IMR-90 (cell line): ENCODE measurements at regions not wholly inside any gene's neighbourhood (a gene's known extent, or its start where the extent isn't known, plus 50 kb on each side); places are given as distances from the start of the nearest gene placed in this dataset.

Source experiments
- ATAC-seq: fragments of 200-7000 bp; cut with Tn5 transposase; 2 replicates; pipeline ENCODE4 v1.9.1; 2020; ENCODE audit warnings: low read depth, mild to moderate bottlenecking, moderate library complexity
- BruUV-seq: library from RNA; stranded (reverse); fragments of 400-500 nt; replicated peaks from 2 replicates; lab custom pipeline; 2021; lab: Mats Ljungman, UMichigan
- CTCF ChIA-PET: fragments of 300-600 bp; formaldehyde crosslinking; extraction: SDS; loops from one replicate; lab custom pipeline; 2021; ENCODE audit warnings: antibody characterized with exemption; lab: Yijun Ruan, JAX
- POLR2A ChIA-PET: fragments of 300-600 bp; sonication (Branson Sonifier 250); formaldehyde crosslinking; loops from one replicate; lab custom pipeline; 2022; ENCODE audit warnings: antibody characterized with exemption; ENCODE audit not compliant: unreplicated experiment; lab: Charles Lee
- DNase-seq: peaks from one replicate; pipeline ENCODE4 v3.0.0; 2013
- H2AFZ ChIP-seq: replicated peaks from 2 replicates; pipeline ENCODE3; 2013; ENCODE audit warnings: low read length, mild to moderate bottlenecking; ENCODE audit not compliant: poor library complexity
- H2AK5ac ChIP-seq: 2 replicates; pipeline ENCODE4 v1.6.1; 2013; ENCODE audit warnings: low read depth, low read length, inconsistent platforms
- H2AK9ac ChIP-seq: replicated peaks from 2 replicates; pipeline ENCODE3; 2013; ENCODE audit warnings: mild to moderate bottlenecking, low read depth, low read length, moderate library complexity; ENCODE audit not compliant: poor library complexity
- H2BK120ac ChIP-seq: 2 replicates; pipeline ENCODE4 v1.6.1; 2013; ENCODE audit warnings: low read depth, low read length, inconsistent platforms
- H2BK15ac ChIP-seq: 3 replicates; pipeline ENCODE4 v1.6.1; 2013; ENCODE audit warnings: low read depth, low read length, inconsistent platforms
- H2BK20ac ChIP-seq: 2 replicates; pipeline ENCODE4 v1.6.1; 2013; ENCODE audit warnings: low read depth, mild to moderate bottlenecking, inconsistent platforms, low read length, moderate library complexity
- H2BK5ac ChIP-seq: 2 replicates; pipeline ENCODE4 v1.6.1; 2013; ENCODE audit warnings: mild to moderate bottlenecking, low read depth, low read length, inconsistent platforms; ENCODE audit not compliant: poor library complexity, severe bottlenecking
- H3K14ac ChIP-seq: replicated peaks from 2 replicates; pipeline ENCODE4 v1.6.1; 2013; ENCODE audit warnings: low read depth, low read length, inconsistent platforms
- H3K18ac ChIP-seq: 2 replicates; pipeline ENCODE4 v1.6.1; 2013; ENCODE audit warnings: low read depth, low read length, control low read depth
- H3K23ac ChIP-seq: 2 replicates; pipeline ENCODE4 v1.6.1; 2013; ENCODE audit warnings: low read depth, low read length, inconsistent platforms
- H3K27ac ChIP-seq: 2 replicates; pipeline ENCODE4 v1.5.1; 2013; ENCODE audit warnings: mild to moderate bottlenecking, control low read depth, low read length; ENCODE audit not compliant: insufficient read depth
- H3K27me3 ChIP-seq: 2 replicates; pipeline ENCODE4 v1.6.1; 2013; ENCODE audit warnings: low read length; ENCODE audit not compliant: control insufficient read depth, insufficient read depth
- H3K36me3 ChIP-seq: 2 replicates; pipeline ENCODE4 v1.6.1; 2013; ENCODE audit warnings: low read length, mixed read lengths; ENCODE audit not compliant: control insufficient read depth, insufficient read depth
- H3K4ac ChIP-seq: 2 replicates; pipeline ENCODE4 v1.6.1; 2013; ENCODE audit warnings: low read depth, low read length, inconsistent platforms
- H3K4me1 ChIP-seq: 2 replicates; pipeline ENCODE4 v1.6.1; 2013; ENCODE audit warnings: low read length, mixed read lengths; ENCODE audit not compliant: control insufficient read depth, insufficient read depth
- H3K4me2 ChIP-seq: 2 replicates; pipeline ENCODE4 v1.6.1; 2013; ENCODE audit warnings: low read depth, mild to moderate bottlenecking, control low read depth, low read length, moderate library complexity
- H3K4me3 ChIP-seq: 2 replicates; pipeline ENCODE4 v1.5.1; 2013; ENCODE audit warnings: low read depth, mild to moderate bottlenecking, control low read depth, low read length, moderate library complexity; ENCODE audit not compliant: insufficient read depth
- H3K56ac ChIP-seq: 2 replicates; pipeline ENCODE4 v1.6.1; 2013; ENCODE audit warnings: low read length, inconsistent platforms; ENCODE audit not compliant: insufficient read depth; ENCODE audit errors: extremely low read depth
- H3K79me1 ChIP-seq, 2 experiments: 2 replicates each; pipeline ENCODE4 v1.6.1; 2013; ENCODE audit warnings: low read length in 2 of 2, inconsistent platforms in 1 of 2, low read depth in 1 of 2
- H3K9ac ChIP-seq: 2 replicates; pipeline ENCODE4 v1.6.1; 2013; ENCODE audit warnings: low read depth, low read length, control low read depth
- H3K9me1 ChIP-seq: 2 replicates; pipeline ENCODE4 v1.6.1; 2013; ENCODE audit warnings: low read length, inconsistent platforms; ENCODE audit not compliant: insufficient read depth
- H3K9me3 ChIP-seq: 2 replicates; pipeline ENCODE4 v1.6.1; 2013; ENCODE audit warnings: low read length; ENCODE audit not compliant: control insufficient read depth, insufficient read depth
- H4K20me1 ChIP-seq: 2 replicates; pipeline ENCODE4 v1.6.1; 2013; ENCODE audit warnings: low read length, inconsistent platforms; ENCODE audit not compliant: insufficient read depth
- H4K5ac ChIP-seq: 2 replicates; pipeline ENCODE4 v1.6.1; 2013; ENCODE audit warnings: mild to moderate bottlenecking, low read depth, low read length, control low read depth
- H4K8ac ChIP-seq, 2 experiments: 2 replicates each; pipeline ENCODE4 v1.6.1; 2013; ENCODE audit warnings: low read depth in 2 of 2, low read length in 2 of 2, control low read depth in 1 of 2, inconsistent platforms in 1 of 2
- H4K91ac ChIP-seq: 2 replicates; pipeline ENCODE4 v1.6.1; 2013; ENCODE audit warnings: low read depth, low read length, inconsistent platforms; ENCODE audit not compliant: insufficient read depth
- BHLHE40 ChIP-seq: fragments of 150-350 bp; IDR thresholded peaks from 2 replicates; pipeline ENCODE4 v1.6.1; 2016; ENCODE audit warnings: mild to moderate bottlenecking, low read depth, low read length
- CEBPB ChIP-seq: IDR thresholded peaks from 2 replicates; pipeline ENCODE4 v1.6.1; 2012; ENCODE audit warnings: low read depth, low read length, improper control_type of control experiment
- CHD1 ChIP-seq: IDR thresholded peaks from 2 replicates; pipeline ENCODE4 v1.6.1; 2012; ENCODE audit warnings: low read depth, low read length, improper control_type of control experiment
- ELK1 ChIP-seq: fragments of 150-350 bp; IDR thresholded peaks from 2 replicates; pipeline ENCODE4 v1.6.1; 2016; ENCODE audit warnings: low read depth, mild to moderate bottlenecking, low read length, moderate library complexity, borderline replicate concordance
- FOS ChIP-seq: fragments of 150-350 bp; IDR thresholded peaks from 2 replicates; pipeline ENCODE4 v1.6.1; 2016; ENCODE audit warnings: low read depth, low read length
- MAZ ChIP-seq: IDR thresholded peaks from 2 replicates; pipeline ENCODE4 v1.6.1; 2012; ENCODE audit warnings: low read depth, mild to moderate bottlenecking, low read length, improper control_type of control experiment, moderate library complexity, borderline replicate concordance
- MXI1 ChIP-seq: IDR thresholded peaks from 2 replicates; pipeline ENCODE4 v1.6.1; 2012; ENCODE audit warnings: low read depth, mild to moderate bottlenecking, low read length, moderate library complexity, borderline replicate concordance
- NFE2L2 ChIP-seq: fragments of 150-350 bp; IDR thresholded peaks from 2 replicates; pipeline ENCODE4 v1.6.1; 2016; ENCODE audit warnings: low read depth, mild to moderate bottlenecking, low read length
- RCOR1 ChIP-seq: IDR thresholded peaks from 2 replicates; pipeline ENCODE4 v1.6.1; 2012; ENCODE audit warnings: mild to moderate bottlenecking, low read length, improper control_type of control experiment; ENCODE audit not compliant: insufficient replicate concordance
- RFX5 ChIP-seq: IDR thresholded peaks from 2 replicates; pipeline ENCODE4 v1.8.0; 2012; ENCODE audit warnings: low read depth, mild to moderate bottlenecking, low read length, moderate library complexity
- dilution Hi-C: fragments of 300-500 bp; cut with HindIII; formaldehyde crosslinking; loops from one replicate; pipeline ENCODE4 v1.14.3; 2018; ENCODE audit warnings: low sequenced_read_pairs; ENCODE audit not compliant: unreplicated experiment
- in situ Hi-C: fragments of 300-500 bp; cut with MboI; formaldehyde crosslinking; loops from 3 replicates; pipeline ENCODE4 v1.14.3; 2019; ENCODE audit warnings: low sequenced_read_pairs, inconsistent platforms, mixed read lengths
- intact Hi-C: fragments of 100-400 bp; cut with micrococcal nuclease; formaldehyde crosslinking; loops from 2 replicates; pipeline ENCODE4 v1.10.0; 2022

GRCh38 chr18:73156117-73156516 lies 288.3 kb upstream of the NETO1 start:
- no TSS peak for BruUV-seq

More at GRCh38 chr18:73156117-73156516, 288.3 kb upstream of the NETO1 start:
- Histone ChIP-seq H4K8ac (no peak overlapping the region), H3K4ac (no peak overlapping the region), H3K9ac (no peak overlapping the region), H3K18ac (no peak overlapping the region), H3K4me1 (no peaks in the 10 kb centered on the region), H4K20me1 (no peaks in the 10 kb centered on the region), H3K23ac (no peak overlapping the region), H2AK9ac (no peak overlapping the region), H3K56ac (no peak overlapping the region), H3K4me3 (no peak overlapping the region), H2BK5ac (no peak overlapping the region), H3K27me3 (no peaks in the 10 kb centered on the region), H3K14ac (no peak overlapping the region), H3K36me3 (no peaks in the 10 kb centered on the region), H4K91ac (no peak overlapping the region), H4K5ac (no peak overlapping the region), H2BK20ac (no peak overlapping the region), H3K79me1 (no peaks in the 10 kb centered on the region), H3K9me1 (no peaks in the 10 kb centered on the region), H3K4me2 (no peak overlapping the region), H2BK15ac (no peak overlapping the region), H2AK5ac (no peak overlapping the region), H3K27ac (no peak overlapping the region), H2BK120ac (no peak overlapping the region), H2AFZ (no peak overlapping the region), H3K9me3 (no peaks in the 10 kb centered on the region)
- CTCF ChIA-PET = no interaction called here
- intact Hi-C loops (no loop called here), in situ Hi-C loops (no loop called here), dilution Hi-C loops (no loop called here)
- POLR2A ChIA-PET = no interaction called here
- ATAC-seq (no peak), DNase-seq (no peak)
- no peak for TF ChIP-seq FOS
- no peak for TF ChIP-seq RCOR1
- TF ChIP-seq NFE2L2 = no peak
- no peak for TF ChIP-seq ELK1
- no peak for TF ChIP-seq MXI1
- no peak for TF ChIP-seq BHLHE40
- TF ChIP-seq CEBPB = no peak
- no peak for TF ChIP-seq RFX5
- no peak for TF ChIP-seq CHD1
- no peak for TF ChIP-seq MAZ
